DND-41 (cell line): ENCODE measurements at regions not wholly inside any gene's neighbourhood (a gene's known extent, or its start where the extent isn't known, plus 50 kb on each side); places are given as distances from the start of the nearest gene placed in this dataset.

Experiments
- EZH2 ChIP-seq: IDR thresholded peaks from 3 replicates; pipeline ENCODE4 v1.6.1; 2012; ENCODE audit warnings: borderline replicate concordance, low read depth, mild to moderate bottlenecking, moderate library complexity, low read length, inconsistent platforms; ENCODE audit not compliant: severe bottlenecking
- TF ChIP-seq, protein P1 (sequence below): IDR thresholded peaks from 2 replicates; pipeline ENCODE4 v1.5.1; 2012; ENCODE audit warnings: borderline replicate concordance, low read length, moderate library complexity, mild to moderate bottlenecking; ENCODE audit not compliant: poor library complexity, severe bottlenecking; ENCODE audit errors: extremely low read depth

DNA sequence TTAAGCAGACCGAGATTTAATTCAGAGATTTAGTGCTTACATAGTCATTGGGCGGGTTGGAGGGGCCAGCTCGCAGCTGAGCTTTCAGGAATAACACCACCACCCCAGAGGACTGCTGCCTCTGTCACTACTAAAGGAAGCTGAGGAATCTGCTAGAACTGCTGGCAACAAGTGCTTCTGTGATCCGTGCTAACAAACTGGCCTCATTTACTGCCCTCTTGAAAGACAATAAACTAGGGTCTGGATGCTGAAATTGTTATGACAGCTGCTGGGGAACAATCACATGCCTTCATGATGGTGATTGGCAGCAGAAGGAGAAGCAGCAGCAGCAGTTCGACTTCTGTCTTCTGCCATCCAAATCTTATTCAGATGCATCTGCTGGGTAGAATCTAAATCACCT, 285.5 kb upstream of the TAC1 start:
- no peak for TF ChIP-seq EZH2
- TF ChIP-seq, protein P1, sequence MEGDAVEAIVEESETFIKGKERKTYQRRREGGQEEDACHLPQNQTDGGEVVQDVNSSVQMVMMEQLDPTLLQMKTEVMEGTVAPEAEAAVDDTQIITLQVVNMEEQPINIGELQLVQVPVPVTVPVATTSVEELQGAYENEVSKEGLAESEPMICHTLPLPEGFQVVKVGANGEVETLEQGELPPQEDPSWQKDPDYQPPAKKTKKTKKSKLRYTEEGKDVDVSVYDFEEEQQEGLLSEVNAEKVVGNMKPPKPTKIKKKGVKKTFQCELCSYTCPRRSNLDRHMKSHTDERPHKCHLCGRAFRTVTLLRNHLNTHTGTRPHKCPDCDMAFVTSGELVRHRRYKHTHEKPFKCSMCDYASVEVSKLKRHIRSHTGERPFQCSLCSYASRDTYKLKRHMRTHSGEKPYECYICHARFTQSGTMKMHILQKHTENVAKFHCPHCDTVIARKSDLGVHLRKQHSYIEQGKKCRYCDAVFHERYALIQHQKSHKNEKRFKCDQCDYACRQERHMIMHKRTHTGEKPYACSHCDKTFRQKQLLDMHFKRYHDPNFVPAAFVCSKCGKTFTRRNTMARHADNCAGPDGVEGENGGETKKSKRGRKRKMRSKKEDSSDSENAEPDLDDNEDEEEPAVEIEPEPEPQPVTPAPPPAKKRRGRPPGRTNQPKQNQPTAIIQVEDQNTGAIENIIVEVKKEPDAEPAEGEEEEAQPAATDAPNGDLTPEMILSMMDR = no peak
